GM12878 (cell line): ENCODE measurements at regions not wholly inside any gene's neighbourhood (a gene's known extent, or its start where the extent isn't known, plus 50 kb on each side); places are given as distances from the start of the nearest gene placed in this dataset.

ENCODE experiments used
- ATAC-seq: fragments of 200-7000 bp; cut with Tn5 transposase; 3 replicates; pipeline ENCODE4 v1.9.1; 2020; ENCODE audit warnings: mild to moderate bottlenecking, moderate library complexity
- BruUV-seq: library from RNA; stranded (reverse); fragments of 400-500 nt; replicated peaks from 2 replicates; lab custom pipeline; 2021; lab: Mats Ljungman, UMichigan
- CTCF ChIA-PET: fragments of 300-600 bp; sonication (Branson Sonifier 250); formaldehyde crosslinking; extraction: SDS; loops from one replicate; lab custom pipeline; 2021; ENCODE audit warnings: inconsistent platforms; lab: Yijun Ruan, JAX
- POLR2A ChIA-PET: fragments of 350-600 bp; formaldehyde crosslinking; extraction: SDS; loops from one replicate; lab custom pipeline; 2021; ENCODE audit warnings: inconsistent platforms; lab: Charles Lee
- RAD21 ChIA-PET: fragments of 300-600 bp; sonication (Branson Sonifier 250); formaldehyde crosslinking; loops from one replicate; lab custom pipeline; 2023; ENCODE audit warnings: antibody characterized with exemption; ENCODE audit not compliant: unreplicated experiment; lab: Charles Lee
- SMC1A ChIA-PET: fragments of 300-600 bp; sonication (Branson Sonifier 250); formaldehyde crosslinking; loops from one replicate; lab custom pipeline; 2023; ENCODE audit not compliant: unreplicated experiment, uncharacterized antibody; lab: Charles Lee
- DNase-seq: peaks from one replicate; pipeline ENCODE4 v3.0.0-alpha.2; 2011; ENCODE audit warnings: low read depth, low spot score
- FAIRE-seq: peaks from 3 replicates; lab custom pipeline; 2011; peaks lifted over from hg19 to GRCh38; lab: Jason Lieb, UNC
- H2AFZ ChIP-seq: 2 replicates; pipeline ENCODE4 v1.6.0; 2011; ENCODE audit warnings: low read depth, low read length, control low read depth; ENCODE audit not compliant: control insufficient read depth
- H3K27ac ChIP-seq: 2 replicates; pipeline ENCODE4 v1.5.1; 2011; ENCODE audit warnings: control low read depth; ENCODE audit not compliant: control insufficient read depth, insufficient read depth
- H3K27me3 ChIP-seq, 2 experiments: replicated peaks in 1 of 2; 2 replicates each; pipeline versions ENCODE4 v1.6.0 to v1.6.1; 2011; ENCODE audit warnings: low read length in 1 of 2; ENCODE audit not compliant: control insufficient read depth in 2 of 2, insufficient read depth in 2 of 2
- H3K36me3 ChIP-seq, 2 experiments: 2 replicates each; pipeline ENCODE4 v1.5.1; 2011; ENCODE audit warnings: low read length in 1 of 2; ENCODE audit not compliant: control insufficient read depth in 2 of 2, insufficient read depth in 2 of 2
- H3K4me1 ChIP-seq: 2 replicates; pipeline ENCODE4 v1.6.1; 2011; ENCODE audit warnings: mild to moderate bottlenecking, low read length, moderate library complexity, mixed read lengths; ENCODE audit not compliant: control insufficient read depth, insufficient read depth
- H3K4me2 ChIP-seq: 2 replicates; pipeline ENCODE4 v1.6.0; 2011; ENCODE audit warnings: control low read depth; ENCODE audit not compliant: control insufficient read depth, insufficient read depth
- H3K4me3 ChIP-seq: fragments of 200-600 bp; sonication (generic); 2 replicates; pipeline ENCODE4 v1.5.1; 2016
- H3K79me2 ChIP-seq: 2 replicates; pipeline ENCODE4 v1.6.0; 2011; ENCODE audit warnings: low read length; ENCODE audit not compliant: control insufficient read depth, insufficient read depth
- H3K9ac ChIP-seq: 2 replicates; pipeline ENCODE4 v1.8.0; 2011; ENCODE audit warnings: low read length, control low read depth, mixed read lengths; ENCODE audit not compliant: control insufficient read depth, insufficient read depth
- H3K9me3 ChIP-seq: replicated peaks from 3 replicates; pipeline ENCODE4 v1.5.1; 2011; ENCODE audit warnings: mild to moderate bottlenecking, low read length; ENCODE audit not compliant: control insufficient read depth, insufficient read depth
- H4K20me1 ChIP-seq: 2 replicates; pipeline ENCODE4 v1.6.0; 2011; ENCODE audit not compliant: control insufficient read depth, insufficient read depth
- ATF3 ChIP-seq: IDR thresholded peaks from 2 replicates; pipeline ENCODE4 v1.6.1; 2011; ENCODE audit warnings: low read depth, mild to moderate bottlenecking, low read length, moderate library complexity, borderline replicate concordance; ENCODE audit errors: extremely low read depth
- BRCA1 ChIP-seq: IDR thresholded peaks from 2 replicates; pipeline ENCODE4 v1.6.1; 2011; ENCODE audit warnings: low read depth, low read length, improper control_type of control experiment
- E4F1 ChIP-seq: fragments of 450-650 bp; IDR thresholded peaks from 2 replicates; pipeline ENCODE4 v1.6.1; 2018; ENCODE audit warnings: borderline replicate concordance, mild to moderate bottlenecking; ENCODE audit not compliant: partially characterized antibody
- EED ChIP-seq: sonication (generic); IDR thresholded peaks from 2 replicates; pipeline ENCODE4 v1.6.1; 2016; ENCODE audit warnings: antibody characterized with exemption, low read depth
- ETV6 ChIP-seq, 2 experiments: fragments of 450-650 bp in 1 of 2; IDR thresholded peaks in 1 of 2; conservative IDR thresholded peaks in 1 of 2; 2 replicates each; pipeline ENCODE4 v1.6.1; 2014; ENCODE audit warnings: antibody characterized with exemption in 1 of 2, borderline replicate concordance in 1 of 2, low read depth in 1 of 2, mild to moderate bottlenecking in 1 of 2, moderate library complexity in 1 of 2
- HCFC1 ChIP-seq: fragments of 150-350 bp; IDR thresholded peaks from 2 replicates; pipeline ENCODE4 v1.6.1; 2014; ENCODE audit warnings: low read length
- IKZF1 ChIP-seq: fragments of 450-650 bp; conservative IDR thresholded peaks from 2 replicates; pipeline ENCODE4 v1.6.1; 2017; ENCODE audit warnings: antibody characterized with exemption, mild to moderate bottlenecking
- IKZF2 ChIP-seq, 2 experiments: fragments of 450-650 bp; IDR thresholded peaks; 2 replicates each; pipeline ENCODE4 v1.6.1; 2017; ENCODE audit warnings: mild to moderate bottlenecking in 2 of 2, moderate library complexity in 2 of 2
- KAT2A ChIP-seq: conservative IDR thresholded peaks from 2 replicates; pipeline ENCODE4 v1.6.1; 2011; ENCODE audit warnings: low read depth, low read length; ENCODE audit not compliant: control insufficient read depth
- MXI1 ChIP-seq: fragments of 150-350 bp; IDR thresholded peaks from 2 replicates; pipeline ENCODE4 v1.6.1; 2011; ENCODE audit warnings: low read depth, mild to moderate bottlenecking, inconsistent platforms, low read length, improper control_type of control experiment
- NR2F1 ChIP-seq: fragments of 450-650 bp; conservative IDR thresholded peaks from 2 replicates; pipeline ENCODE4 v1.6.1; 2017; ENCODE audit warnings: mild to moderate bottlenecking
- SMC3 ChIP-seq: IDR thresholded peaks from 2 replicates; pipeline ENCODE4 v1.6.1; 2011; ENCODE audit warnings: low read length, improper control_type of control experiment, borderline replicate concordance
- SREBF2 ChIP-seq: IDR thresholded peaks from 2 replicates; pipeline ENCODE4 v1.6.1; 2012; ENCODE audit warnings: mild to moderate bottlenecking, low read length
- ZSCAN29 ChIP-seq: fragments of 450-650 bp; IDR thresholded peaks from 2 replicates; pipeline ENCODE4 v1.6.1; 2017; ENCODE audit warnings: mild to moderate bottlenecking, moderate library complexity
- ZZZ3 ChIP-seq: IDR thresholded peaks from 2 replicates; pipeline ENCODE4 v1.6.1; 2011; ENCODE audit warnings: low read depth; ENCODE audit not compliant: control insufficient read depth, insufficient read length
- WGBS: methylation state at CpG from one replicate; pipeline ENCODE4 v1.1.6; 2016; ENCODE audit warnings: low lambda C conversion rate; ENCODE audit not compliant: insufficient replicate concordance, insufficient coverage; ENCODE audit errors: missing lambda C conversion rate; 5-methylcytosine and 5-hydroxymethylcytosine counted together
- in situ Hi-C: fragments of 300-500 bp; cut with MboI; formaldehyde crosslinking; loops from 9 replicates; pipeline ENCODE4 v1.14.3; 2018; ENCODE audit warnings: mixed read lengths
- intact Hi-C: fragments of 100-400 bp; cut with micrococcal nuclease; formaldehyde crosslinking; loops from one replicate; pipeline ENCODE4 v1.14.2; 2022; ENCODE audit not compliant: unreplicated experiment

DNA sequence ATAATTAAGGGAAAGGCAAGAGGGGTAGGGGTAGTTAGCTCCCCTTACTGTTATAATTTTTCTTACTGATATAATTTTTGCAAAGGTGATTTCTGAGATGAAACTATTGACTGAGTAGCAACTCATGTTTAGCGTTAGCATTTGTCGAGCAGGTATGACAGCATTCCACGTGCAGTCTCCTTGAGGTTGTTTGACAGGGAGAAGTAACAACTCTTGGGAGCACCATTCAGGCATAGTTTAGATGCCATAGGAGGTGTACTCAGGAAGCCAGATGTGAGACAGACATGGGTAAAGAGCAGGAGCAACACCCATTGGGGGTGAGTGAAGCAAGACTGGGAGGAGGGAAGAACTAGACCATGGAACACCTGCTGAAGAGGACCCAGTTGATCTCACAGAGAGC lies 96.6 kb upstream of the KLF6 start:
- POLR2A ChIA-PET, result no interaction called here
- FAIRE-seq (no peak), ATAC-seq (no peak), DNase-seq (no peak)
- no peaks in the 10 kb centered on the region for H3K27me3 ChIP-seq
- H3K9ac ChIP-seq, result no peak overlapping the region
- TF ChIP-seq BRCA1 (no peak), ZSCAN29 (no peak), ZZZ3 (no peak), ETV6 (conservative IDR thresholded peaks at IDR 0.05 in 1 of 2, IDR thresholded peaks at IDR 0.05 in 1 of 2; ENCODE audit: borderline replicate concordance in 1 of 2, low read depth in 1 of 2) (no peak), SMC3 (no peak), EED (no peak), MXI1 (no peak)
- peaks cover 11% of the 10 kb centered on the region for H3K4me1 ChIP-seq
- H3K4me2 ChIP-seq, result no peak overlapping the region
- no peak overlapping the region for H3K27ac ChIP-seq
- in situ Hi-C loops, result no loop called here
- CTCF ChIA-PET, result interaction anchor here (0.6 to 1.5 kb wide), 4 partner anchors 12 to 34 kb away, joined by 3 to 4 read pairs (median 4); no protein-coding TSS in a partner anchor
- intact Hi-C loops, result no loop called here
- no peak overlapping the region for H2AFZ ChIP-seq
- no TSS peak for BruUV-seq
- WGBS, result 96% methylated on average over 3 of the region's 3 CpGs
- H3K9me3 ChIP-seq, result no peaks in the 10 kb centered on the region; the same call in 2 of the 3 replicates
- no peaks in the 10 kb centered on the region for H3K36me3 ChIP-seq
- H3K4me3 ChIP-seq, result no peak overlapping the region
- SMC1A ChIA-PET, result interaction anchor here (0.6 to 12.3 kb wide), 4 partner anchors 9 to 62 kb away, joined by 3 to 188 read pairs (median 4); no protein-coding TSS in a partner anchor
- no peaks in the 10 kb centered on the region for H4K20me1 ChIP-seq
- no peaks in the 10 kb centered on the region for H3K79me2 ChIP-seq
- RAD21 ChIA-PET, result no interaction called here

- ATAC-seq (no peak), DNase-seq (no peak), FAIRE-seq (no peak)
- 59% methylated on average over 8 of the region's 8 CpGs for WGBS
- Histone ChIP-seq H3K27ac (no peak overlapping the region), H3K27me3 (no peaks in the 10 kb centered on the region), H3K36me3 (no peaks in the 10 kb centered on the region), H2AFZ (no peak overlapping the region), H3K4me2 (no peak overlapping the region), H3K79me2 (no peaks in the 10 kb centered on the region), H4K20me1 (no peaks in the 10 kb centered on the region), H3K9me3 (no peaks in the 10 kb centered on the region; the same call in 2 of the 3 replicates), H3K4me3 (no peak overlapping the region), H3K9ac (no peak overlapping the region), H3K4me1 (peaks cover 30% of the 10 kb centered on the region)
- intact Hi-C loops (loop anchor here (5.0 kb wide), 2 partner anchors 42 to 253 kb away; no protein-coding TSS in a partner anchor), in situ Hi-C loops (no loop called here)
- CTCF ChIA-PET, result interaction anchor here (1.0 kb wide), 2 partner anchors 9 to 96 kb away, joined by 3 read pairs; no protein-coding TSS in a partner anchor
- POLR2A ChIA-PET, result no interaction called here
- BruUV-seq, result no TSS peak
- RAD21 ChIA-PET, result interaction anchor here (0.9 to 1.5 kb wide), 3 partner anchors 14 to 72 kb away, joined by 3 to 4 read pairs (median 3); no protein-coding TSS in a partner anchor
- SMC1A ChIA-PET, result interaction anchor here (1.4 to 12.3 kb wide), 4 partner anchors 11 to 68 kb away, joined by 4 to 188 read pairs (median 8); no protein-coding TSS in a partner anchor
- TF ChIP-seq SREBF2, result no peak
- no peak for TF ChIP-seq ATF3
- no peak for TF ChIP-seq KAT2A
- no peak for TF ChIP-seq E4F1
- no peak for TF ChIP-seq HCFC1
- TF ChIP-seq EED, result peak; percentile 39; the same call in 1 of the 2 replicates
- peak in 1 of 2 experiments; percentile 28; a peak in 1 of 4 replicates for TF ChIP-seq IKZF2 (IDR thresholded peaks at IDR 0.05)
- TF ChIP-seq BRCA1, result no peak
- TF ChIP-seq NR2F1, result no peak
- no peak; the same call in 1 of the 2 replicates for TF ChIP-seq IKZF1
Measured at GRCh38 chr10:3879073-3879472, 94.1 kb upstream of the KLF6 start.
